UCSD-AML1 (cell line): ENCODE measurements at regions not wholly inside any gene's neighbourhood (a gene's known extent, or its start where the extent isn't known, plus 50 kb on each side); places are given as distances from the start of the nearest gene placed in this dataset.

Source experiments
- DNase-seq: peaks from one replicate; lab custom pipeline; 2025; ENCODE audit not compliant: unreplicated experiment; lab: John Stamatoyannopoulos, UW

- no peak for DNase-seq
Measured at GRCh38 chr17:15112846-15113617, 152.1 kb downstream of the PMP22 start.

DNA sequence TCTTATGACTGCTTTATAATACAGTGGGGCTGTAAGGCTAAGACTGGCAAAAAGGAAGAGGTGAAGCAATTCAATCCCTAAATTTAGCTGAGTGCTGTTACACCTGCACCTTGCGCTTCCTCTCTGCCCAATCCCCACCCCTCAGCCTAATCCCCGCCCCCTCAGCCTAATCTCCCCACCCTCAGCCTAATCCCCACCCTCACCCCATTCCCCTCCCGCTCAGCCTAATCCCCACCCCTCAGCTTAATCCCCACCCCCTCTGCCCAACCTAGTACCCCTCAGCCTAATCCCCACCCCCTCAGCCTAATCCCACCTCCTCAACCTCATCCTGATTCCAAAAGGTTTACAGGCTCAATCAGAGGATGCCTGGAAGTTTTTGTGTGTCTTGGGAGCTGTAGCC, 155.5 kb downstream of the PMP22 start:
- no peak for DNase-seq

GRCh38 chr17:15108992-15109391, 156.1 kb downstream of the PMP22 start:
- no peak for DNase-seq

DNA sequence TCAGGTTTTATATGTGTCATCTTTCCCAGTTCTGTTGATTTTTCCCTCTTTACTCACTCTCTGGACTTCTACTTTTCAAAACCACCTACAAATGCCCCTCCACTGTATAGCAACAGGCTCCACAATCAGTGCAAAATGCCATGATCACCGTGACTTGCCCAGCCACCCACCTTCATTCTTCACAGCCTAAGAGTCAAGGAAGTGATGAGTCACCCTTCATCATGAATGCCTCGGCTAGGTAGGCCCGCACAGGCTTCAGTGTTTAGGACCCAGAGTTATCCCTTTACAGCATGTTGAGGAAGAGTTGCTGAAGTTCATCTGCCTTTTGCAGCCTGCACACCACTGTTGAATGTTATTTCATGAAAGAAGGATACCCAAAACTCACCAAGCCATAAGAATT, 158.6 kb downstream of the PMP22 start:
- no peak for DNase-seq

DNA sequence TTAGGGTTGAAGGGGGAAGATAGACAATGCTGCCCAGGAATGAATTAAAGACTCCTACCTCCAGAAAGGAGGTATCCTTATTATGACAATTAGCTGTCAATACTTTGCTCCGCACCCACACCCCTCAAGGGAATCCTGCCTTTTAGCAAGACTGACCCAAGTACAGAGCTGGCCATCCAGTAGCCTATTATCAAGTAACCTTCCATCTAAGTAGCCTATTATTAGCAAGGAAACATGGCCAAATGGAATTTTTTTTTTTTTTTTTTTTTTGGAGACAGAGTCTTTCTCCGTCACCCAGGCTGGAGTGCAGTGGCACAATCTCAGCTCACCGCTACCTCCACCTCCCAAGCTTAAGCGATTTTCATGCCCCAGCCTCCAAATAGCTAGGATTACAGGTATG, 161.3 kb downstream of the PMP22 start:
- no peak for DNase-seq

GRCh38 chr17:15101175-15101574, 164.0 kb downstream of the PMP22 start:
- no peak for DNase-seq

DNA sequence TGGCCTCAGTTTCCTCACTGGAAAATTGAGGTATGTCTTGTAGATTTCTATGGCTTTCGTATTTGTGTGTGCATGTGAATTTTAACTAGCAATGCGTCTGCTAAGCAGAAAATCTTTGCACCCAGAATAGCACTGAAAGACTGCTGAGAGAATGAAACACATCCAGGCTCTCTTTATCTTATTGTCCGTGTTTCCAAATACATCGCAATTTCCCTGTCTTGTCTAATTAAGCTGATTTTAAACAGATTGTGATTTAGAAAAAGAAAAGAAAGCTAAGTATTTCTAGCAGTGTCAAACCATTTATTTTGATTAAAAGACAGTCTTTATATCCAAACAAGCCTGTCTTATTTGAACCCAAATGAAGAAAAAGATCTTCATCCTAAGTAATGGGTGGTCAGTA, 168.6 kb downstream of the PMP22 start:
- DNase-seq = no peak

- no peak for DNase-seq
Measured at GRCh38 chr17:15095935-15096334, 169.2 kb downstream of the PMP22 start.

- no peak for DNase-seq
Measured at GRCh38 chr17:15092762-15093161, 172.4 kb downstream of the PMP22 start.

GRCh38 chr17:15092261-15092660, 172.9 kb downstream of the PMP22 start:
- DNase-seq = no peak

- DNase-seq = no peak
Measured at GRCh38 chr17:15091825-15092224, 173.3 kb downstream of the PMP22 start.

GRCh38 chr17:15090533-15090932, 174.6 kb downstream of the PMP22 start:
- DNase-seq = no peak

DNA sequence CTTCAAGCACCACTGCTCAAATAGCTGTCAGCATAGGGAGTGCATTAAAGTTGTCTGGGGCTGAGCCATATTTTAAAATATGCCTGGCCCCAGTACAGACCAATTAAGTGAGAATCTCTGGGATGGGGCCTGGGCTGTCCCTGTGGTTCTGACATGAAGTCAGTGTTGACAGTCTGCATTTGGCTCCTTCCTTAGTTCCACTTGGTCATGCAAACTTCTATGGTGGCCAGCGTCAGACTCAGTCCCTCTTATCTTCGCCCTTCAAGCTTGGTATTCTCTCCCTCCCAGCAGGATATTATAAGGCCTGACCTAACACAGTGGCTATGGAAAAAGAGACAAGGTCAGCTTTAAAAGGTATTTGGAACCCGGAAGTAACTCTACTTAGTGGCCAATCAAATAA, 177.2 kb downstream of the PMP22 start:
- no peak for DNase-seq

DNA sequence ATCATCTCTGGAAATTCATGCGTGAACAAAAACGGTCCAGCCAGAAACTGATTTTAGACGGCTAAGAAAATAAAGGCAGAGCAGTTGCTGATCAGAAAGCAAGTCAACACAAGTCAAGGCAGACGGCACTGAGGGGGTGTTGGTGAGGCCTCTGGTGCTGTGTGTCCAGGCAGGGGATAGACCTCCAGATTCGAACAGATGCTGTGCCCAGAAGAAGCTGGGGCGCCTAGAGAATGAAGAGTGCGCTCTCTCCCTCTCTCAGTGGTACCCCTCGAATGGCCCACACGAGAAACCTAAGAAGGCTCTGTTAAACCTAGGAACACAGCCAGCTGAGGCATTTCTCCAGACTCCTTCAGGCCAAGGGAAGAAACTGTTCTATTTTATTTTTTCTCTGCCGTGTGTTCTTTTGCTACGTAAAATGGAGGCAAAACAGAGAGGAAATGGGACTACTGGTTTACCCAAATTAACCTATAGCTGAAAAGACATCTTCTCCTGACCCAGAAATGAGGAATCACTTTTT, 178.3 kb downstream of the PMP22 start:
- no peak for DNase-seq

DNA sequence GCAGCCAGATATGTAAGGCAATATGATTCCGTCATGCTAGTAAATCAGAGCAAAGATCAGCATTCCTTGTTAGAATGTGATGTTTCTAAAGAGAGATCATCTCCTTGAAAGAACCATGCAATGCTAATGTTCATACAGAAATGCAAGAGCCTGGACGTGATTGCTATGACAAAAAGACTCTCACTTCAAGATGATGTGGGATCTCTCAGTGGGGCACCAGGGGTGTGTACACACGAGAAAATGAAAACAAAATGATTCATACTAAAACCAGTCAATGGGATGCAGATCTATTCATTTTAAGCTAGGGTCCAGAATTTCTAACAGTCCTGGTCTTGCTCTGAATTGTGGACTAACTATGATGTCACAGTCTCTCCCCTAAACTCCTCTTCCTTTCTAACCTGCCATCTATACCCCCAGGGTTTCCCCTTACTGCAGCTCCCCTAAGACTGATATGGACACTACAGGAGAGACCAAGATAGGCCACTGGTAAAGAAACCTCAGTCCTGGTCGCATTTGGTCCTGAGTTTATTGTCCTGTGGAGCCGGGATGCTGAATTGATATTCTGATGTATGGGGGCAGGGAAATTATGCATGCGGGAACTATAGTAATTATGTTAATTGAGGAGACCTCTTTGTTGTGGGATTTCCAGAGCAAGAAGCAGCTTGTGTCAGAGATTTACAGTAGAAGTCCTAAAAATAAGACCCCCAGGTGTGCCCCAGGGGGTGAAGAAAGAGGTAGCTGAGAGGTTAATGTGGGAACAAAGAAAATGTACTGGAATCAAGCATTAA, 179.0 kb downstream of the PMP22 start:
- no peak for DNase-seq

DNA sequence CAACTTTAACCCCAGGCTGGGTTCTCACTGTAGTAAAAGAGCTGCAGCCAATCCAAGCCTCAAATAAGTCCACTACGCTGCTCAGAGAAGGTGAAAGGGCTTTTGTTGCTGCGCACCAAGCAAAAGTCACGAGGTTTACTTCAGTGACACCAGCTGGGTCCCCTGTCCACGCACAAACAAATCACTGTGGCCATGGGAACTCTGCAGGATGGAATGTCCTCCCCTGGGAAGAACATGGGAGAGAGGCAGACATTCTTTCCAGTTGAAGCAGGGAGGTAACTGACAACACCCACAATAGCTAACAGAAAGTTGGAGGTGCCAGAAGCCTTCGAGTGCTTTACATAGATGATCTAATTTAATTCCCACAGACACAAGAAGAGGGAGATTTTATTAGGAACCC, 181.9 kb downstream of the PMP22 start:
- DNase-seq = no peak

- no peak for DNase-seq
Measured at GRCh38 chr17:15081008-15081407, 184.1 kb downstream of the PMP22 start.

- DNase-seq = no peak
Measured at GRCh38 chr17:15078570-15078969, 186.6 kb downstream of the PMP22 start.

- DNase-seq = no peak
Measured at GRCh38 chr17:15076991-15077663, 188.0 kb downstream of the PMP22 start.

DNA sequence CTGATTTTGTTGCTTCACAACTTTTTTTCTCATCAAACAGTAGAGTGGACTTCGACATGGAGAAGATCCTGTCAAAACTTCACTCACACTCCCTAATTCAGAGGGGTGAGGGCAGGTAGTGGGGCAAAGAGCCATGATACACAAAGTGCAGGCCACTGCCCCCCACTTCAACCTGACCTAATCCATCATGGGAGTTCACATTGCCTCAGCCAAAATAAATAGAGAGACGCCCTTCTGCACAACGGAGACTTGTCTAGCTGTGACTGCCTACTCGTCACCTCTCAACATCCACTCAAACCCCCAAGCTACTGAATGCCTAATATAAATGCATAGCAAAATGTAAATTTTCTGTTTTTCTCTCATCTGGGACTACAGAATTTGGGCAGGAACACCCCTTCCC, 213.2 kb downstream of the PMP22 start:
- no peak for DNase-seq

DNA sequence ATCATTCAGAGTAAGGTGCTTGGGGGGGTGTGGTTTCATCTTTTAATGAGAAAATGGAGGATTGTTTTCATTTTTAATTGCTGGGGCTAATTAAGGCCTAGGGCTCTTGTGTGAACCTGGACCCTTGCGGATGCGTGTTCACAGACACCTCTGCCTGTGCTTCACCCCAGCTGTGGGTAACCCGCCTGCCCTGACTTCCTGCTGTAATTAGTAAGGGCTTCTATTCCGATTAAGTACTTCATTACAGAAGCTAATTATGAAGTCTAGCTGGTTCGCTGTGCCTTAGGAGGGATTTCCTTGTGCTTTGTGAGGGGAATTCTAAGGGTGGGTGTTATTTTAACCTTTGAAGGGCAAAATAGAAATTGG, 215.3 kb downstream of the PMP22 start:
- no peak for DNase-seq
